Fibroblast of skin of abdomen (primary cell): ENCODE measurements at regions not wholly inside any gene's neighbourhood (a gene's known extent, or its start where the extent isn't known, plus 50 kb on each side); places are given as distances from the start of the nearest gene placed in this dataset.

Source experiments
- DNase-seq: peaks from one replicate; pipeline ENCODE4 v3.0.0-alpha.2; 2013

DNA sequence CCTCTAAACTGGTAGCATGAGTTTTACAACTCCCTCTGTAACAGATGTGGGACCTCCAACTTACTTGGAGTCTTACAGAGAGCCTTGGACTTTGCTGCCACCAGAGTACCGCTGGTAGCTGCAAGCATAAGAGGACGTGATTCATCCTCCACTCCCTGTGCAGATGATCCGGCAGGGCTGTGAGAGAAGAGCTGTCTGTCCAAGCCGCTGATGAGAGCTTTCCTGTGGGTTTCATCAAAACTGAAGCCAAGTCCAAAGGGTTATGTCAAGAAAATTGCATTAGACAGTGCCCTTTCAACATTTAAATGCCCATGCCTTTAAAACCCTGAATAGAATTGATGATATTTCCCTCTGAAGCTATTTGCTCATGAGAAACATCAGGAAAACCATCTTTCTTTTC lies 85.8 kb downstream of the LLPH start:
- DNase-seq = peak; percentile 65

DNA sequence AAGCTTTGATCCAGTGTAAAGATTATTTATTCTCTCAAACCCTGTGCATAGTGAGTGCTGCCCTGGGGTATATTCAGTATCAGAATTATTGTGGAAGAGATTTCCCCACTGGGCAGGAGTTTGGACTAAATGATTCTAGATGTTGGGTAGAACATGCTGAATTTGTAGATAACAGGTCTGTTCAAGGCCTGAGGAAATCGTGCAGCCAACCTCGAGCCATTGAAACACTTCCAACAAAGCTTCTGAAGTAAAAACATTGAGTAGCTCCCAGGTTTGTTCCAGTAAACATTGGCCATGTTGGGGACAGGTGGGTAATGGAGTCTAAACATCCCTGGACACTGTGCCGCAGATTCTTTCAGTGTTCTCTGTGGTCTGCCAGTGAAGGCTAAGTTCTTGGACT lies 87.5 kb downstream of the LLPH start:
- DNase-seq = no peak

DNA sequence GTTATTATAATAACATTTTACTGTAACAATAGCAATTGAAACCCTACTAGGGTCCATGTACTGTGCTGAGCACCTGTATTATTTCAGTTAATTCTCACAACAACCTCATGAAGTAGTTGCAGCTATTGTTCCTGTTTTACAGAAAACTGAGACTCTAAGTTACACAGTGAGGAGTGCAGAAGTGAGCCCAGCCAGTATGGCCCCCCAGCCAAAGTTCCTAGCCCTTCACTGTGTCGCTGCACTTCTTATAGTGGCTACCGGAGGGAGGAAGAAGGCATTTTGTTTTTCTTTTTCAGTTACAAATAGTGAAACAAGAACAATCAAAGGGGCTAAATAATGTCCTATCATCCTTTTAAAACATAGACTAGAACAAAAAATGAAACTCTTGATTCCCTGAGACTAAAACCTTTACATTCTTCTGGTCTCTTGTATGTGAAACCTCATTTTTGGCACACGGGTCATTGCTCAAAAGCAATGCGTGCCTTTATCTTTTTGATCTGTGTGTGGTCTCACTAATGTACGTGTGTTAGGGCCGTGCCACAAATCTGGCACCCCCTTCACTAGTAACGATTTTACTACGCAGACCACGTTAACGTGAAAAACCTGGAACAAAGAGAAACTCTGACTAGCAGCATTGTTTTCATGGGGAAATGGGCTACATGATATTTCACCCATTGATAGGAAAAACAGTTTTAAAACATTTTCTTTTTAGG lies 88.7 kb downstream of the LLPH start:
- DNase-seq = no peak

DNA sequence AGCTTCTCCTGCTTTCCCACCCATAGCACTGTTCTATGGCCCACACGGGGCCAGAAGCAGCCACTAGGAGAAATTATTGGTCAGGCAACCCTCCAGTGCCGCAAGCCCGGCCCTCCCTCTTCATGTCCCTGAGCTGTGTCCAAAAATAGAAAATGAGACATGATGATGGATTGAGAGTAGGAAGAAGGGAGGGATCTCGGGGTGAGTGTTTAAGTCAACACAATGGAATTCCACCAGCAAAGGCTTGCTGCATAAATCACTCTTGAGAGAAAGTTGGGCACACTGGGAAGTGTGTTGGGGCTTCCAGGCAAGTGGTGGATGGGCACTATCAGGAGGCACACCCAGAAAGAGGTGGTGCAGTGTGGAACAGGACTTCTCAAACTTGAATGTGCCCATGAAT lies 94.2 kb downstream of the LLPH start:
- peak; percentile 98 for DNase-seq

DNA sequence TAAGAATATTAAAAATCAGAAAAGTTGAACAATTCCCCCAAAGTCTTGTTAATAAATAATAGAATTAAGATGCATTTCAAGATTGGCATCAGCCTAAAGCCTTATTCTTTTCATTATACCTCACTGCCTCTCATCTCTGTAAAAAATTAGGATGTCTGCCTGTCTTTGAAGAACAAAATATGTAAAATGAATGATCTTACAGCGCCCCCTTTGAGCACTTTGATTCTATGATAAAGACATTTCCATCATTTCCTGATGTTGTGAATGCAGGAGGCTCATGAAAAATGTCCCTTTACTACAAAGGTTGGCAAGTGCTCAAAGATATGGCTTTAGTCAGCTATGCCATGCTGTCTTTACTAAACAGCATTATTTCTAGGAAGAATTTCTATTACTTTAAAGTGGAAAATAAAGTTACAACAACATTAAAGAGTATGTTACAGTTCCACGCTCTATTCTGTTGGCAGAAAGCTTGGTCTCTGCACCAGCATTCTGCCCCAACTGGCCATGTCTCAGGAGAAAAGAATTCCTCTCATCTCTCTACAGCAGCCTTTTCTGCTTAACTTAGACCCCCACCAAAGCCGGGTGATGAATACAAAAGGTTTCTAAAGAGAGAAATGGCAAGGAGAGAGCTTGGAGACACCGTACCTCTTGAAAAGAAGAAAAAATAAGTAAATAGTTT lies 95.1 kb downstream of the LLPH start:
- DNase-seq = peak; percentile 73

DNA sequence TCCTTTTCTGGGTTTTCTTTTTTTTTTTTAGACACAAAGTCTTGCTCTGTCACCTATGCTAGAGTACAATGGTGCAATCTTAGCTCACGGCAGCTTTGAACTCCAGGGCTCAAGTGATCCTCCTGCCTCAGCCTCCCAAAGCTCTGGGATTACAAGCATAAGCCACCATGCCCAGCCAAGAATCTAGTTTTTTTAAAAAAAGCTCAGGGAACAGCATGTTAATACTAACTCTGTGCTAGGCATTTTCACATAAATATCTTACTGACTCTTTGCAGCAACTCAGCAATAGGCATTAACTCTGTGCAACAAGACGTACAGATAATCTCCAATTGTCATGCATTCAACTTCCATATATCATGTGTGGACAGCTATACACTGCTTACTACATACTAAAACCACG lies 97.4 kb downstream of the LLPH start:
- peak; percentile 30 for DNase-seq

DNA sequence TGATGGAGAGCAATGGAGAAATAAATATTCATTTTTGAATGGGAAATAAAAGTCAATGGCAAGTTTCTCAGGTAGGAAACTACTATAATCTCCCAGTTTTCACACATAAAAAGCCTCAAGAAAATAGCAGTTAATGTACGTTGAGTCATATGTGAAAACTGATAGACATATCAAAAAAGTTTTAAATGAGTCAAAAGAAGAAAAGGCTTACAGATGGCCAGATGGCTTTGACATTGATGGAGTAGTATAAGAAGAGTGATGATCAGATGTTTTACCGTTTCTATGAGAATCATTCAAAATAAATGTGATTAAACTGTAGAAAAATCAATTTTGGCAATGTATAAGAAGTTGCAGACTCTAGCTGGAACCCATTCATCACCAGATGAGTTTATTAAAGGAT lies 97.8 kb downstream of the LLPH start:
- DNase-seq = peak; percentile 34

DNA sequence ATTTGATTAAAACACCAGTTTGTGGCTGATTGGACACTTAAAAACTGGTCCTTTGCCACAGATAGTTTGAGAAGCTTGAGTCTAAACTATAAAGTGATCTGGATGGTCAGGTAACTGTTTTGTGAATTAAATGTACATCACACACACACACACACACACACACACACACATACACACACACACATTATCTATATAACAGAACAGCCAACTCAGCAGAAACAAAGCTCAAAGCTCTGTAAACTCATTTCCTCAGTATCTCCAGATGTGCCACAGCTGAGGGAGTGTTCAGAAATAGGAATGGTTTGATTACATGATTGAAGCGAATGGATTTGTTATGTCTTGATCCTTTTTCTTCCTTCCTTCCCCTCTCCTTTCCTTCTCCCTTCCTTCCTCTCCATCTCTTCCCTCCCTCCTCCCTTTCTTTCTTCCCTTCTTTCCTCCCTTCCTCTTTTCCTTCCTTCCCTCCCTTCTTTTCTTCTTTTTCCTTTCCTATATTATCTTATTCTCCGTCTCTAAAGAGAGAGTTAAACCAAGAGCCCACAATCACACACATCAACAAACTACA lies 100.3 kb downstream of the LLPH start:
- no peak for DNase-seq

DNA sequence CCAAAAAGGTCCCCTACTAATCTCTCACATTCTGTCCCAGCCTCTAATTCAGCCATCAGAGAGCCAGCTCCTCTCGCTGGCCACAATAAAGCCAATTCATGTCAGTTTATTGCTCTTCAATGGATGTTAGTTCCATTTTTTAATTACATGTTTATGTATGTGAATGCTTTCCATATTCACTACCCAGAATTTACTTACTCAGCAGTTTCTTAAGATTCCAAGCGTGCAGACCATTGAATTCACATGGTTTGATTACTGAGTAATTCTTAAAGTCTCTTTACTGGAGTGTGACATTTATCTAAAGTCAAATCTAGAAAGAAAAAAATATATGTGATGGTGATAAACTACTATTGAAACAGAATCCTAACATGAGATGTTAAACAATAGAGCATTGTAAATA lies 102.2 kb downstream of the LLPH start:
- no peak for DNase-seq

DNA sequence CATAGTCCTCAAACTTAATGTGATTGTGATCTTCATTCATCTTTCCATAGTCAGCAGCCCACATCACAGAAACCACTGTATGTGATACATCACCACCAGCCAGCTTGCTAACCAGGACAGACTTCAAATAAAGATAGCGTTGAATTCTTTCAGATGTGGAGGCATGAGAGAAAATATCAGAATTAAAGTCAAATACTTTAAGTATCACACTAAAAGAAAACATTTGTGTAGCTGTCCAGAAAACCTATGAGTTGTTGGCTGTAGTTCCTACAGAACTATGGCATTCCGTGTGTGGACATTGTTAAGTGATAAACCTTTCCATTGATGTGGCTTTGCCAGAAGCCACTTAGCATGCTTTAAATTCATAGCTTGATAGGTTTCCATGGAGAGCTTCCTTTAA lies 105.1 kb downstream of the LLPH start:
- DNase-seq = peak; percentile 62

DNA sequence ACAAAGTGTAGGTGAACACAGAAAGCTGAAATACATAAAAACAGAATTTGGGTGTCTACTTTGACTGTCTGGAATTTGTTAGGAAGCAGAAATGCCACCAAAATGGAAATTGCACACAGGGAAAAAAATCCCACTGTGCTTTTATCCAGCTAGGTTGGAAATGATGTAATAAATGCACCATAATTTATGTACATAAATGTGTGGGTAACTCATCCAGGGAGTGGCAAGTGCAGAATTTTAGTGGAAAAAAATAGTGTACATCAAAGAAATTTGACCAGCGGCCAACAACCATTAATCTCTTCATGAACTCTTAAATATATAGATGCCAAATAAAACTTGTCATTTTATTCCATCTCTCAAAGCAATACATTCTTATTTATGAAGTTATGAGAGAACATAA lies 105.6 kb downstream of the LLPH start:
- peak; percentile 16 for DNase-seq

DNA sequence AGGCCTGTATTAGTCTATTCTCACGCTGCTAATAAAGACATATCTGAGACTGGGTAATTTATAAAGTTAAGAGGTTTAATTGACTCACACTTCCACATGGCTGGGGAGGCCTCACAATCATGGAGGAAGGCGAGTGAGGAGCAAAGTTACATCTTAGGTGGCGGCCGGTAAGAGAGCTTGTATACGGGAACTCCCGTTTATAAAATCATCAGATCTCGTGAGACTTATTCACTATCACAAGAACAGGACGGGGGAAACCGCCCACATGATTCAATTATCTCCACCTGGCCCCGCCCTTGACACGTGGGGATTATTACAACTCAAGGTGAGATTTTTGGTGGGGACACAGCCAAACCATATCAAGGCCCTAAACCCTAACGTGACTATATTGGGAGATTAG lies 110.1 kb downstream of the LLPH start:
- no peak for DNase-seq

DNA sequence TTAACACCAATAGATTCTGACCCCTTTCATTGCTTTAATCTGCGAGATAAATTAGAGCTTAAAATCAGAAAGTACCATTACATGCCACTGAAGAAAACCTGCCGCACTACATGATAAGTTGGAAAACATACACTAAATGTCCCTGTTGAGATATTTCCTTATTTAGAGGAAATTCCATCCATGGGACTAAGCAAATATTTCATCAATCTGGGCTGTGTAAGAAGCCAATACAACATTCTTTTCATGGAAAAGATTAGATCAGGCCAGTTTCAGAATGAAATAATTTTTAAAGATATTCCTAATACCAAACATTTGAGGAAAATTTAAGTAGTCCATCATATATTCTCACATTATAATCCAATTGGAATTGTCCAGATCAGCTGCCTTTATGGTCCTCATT lies 112.8 kb downstream of the LLPH start:
- DNase-seq = peak; percentile 31
